ENCODE measurements at regions not wholly inside any gene's neighbourhood (a gene's known extent, or its start where the extent isn't known, plus 50 kb on each side); places are given as distances from the start of the nearest gene placed in this dataset.

DNA sequence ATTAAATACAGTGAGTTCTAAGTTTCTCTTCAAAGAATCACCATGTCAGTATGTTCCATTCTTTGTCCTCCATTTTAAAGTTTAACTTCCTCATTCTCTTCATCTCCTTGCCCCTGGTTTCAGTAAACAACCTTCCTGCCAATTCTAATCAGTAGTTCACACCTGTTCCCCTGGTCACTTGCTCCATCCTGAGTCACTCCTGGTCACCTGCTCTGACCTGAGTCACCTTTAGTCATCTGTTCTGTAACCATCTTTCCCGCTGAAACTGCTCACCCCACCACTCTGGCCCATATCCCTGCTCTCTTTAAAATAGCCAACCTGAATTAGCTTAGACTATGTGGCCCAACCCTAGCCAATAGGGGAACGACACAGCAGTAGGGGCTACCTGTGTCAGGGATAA lies 1447.4 kb upstream of the TMEM132C start:
- DNase-seq = no peak

DNA sequence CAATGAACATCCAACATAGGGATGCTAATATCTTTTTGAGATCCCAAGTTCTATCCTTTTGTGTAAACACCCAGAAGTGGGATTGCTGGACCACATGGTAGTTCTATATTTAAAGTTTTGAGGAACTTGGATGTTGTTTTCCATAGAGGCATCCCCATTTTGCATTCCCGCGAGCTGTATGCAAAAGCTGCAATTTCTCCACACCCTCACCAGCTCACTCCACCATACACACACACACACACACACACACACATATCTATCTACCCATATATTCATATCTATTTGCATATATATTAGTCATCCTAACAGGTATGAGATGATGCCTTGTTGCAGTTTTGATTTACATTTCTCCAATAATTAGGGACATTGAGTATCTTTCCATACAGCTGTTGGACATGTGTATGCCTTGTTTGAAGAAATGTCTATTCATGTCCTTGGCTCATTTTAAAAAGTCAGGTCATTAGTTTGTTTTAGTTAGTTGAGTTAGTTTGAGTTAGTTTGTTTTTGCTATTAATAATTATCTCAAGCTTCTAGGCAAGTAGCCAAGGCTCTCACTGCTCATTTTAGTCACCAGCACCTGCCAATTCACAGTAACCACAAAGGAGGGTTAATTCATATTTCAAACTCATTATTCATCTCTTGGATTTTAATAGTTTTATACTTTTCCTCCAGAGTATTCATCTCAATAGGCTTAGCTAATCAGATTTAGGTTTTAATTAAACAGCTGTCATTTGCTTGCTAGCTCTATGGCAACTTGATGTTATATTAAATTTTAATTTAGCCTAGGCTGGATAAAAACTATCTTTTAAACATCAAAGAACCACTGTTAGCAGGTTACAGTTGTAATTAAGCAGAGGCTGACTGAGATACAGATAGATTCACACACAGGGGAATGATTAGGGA lies 1435.9 kb upstream of the TMEM132C start:
- no peak for DNase-seq

- DNase-seq = no peak
Observed at GRCh38 chr12:126837697-126838096, 1429.3 kb upstream of the TMEM132C start.

GRCh38 chr12:126843915-126844669 lies 1422.9 kb upstream of the TMEM132C start:
- DNase-seq = no peak

- DNase-seq = no peak
Observed at GRCh38 chr12:126847005-126847629, 1419.9 kb upstream of the TMEM132C start.

DNA sequence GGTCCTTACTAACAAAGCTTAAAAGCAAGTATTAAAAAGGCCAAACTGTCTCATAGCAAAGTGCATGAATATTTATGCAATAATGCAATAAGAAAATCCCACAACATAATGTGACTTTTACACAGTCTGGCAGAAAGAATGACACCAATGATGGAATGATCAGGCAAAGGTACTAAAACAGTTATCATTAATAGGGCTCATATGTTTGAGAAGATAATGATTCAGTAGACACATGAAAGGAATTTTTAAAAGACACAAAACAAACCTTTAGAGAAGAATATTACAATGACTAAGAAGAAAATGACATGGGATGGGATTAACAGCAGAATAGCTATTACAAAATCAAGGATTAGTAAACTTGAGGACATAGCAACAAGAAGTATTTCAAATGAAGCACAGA lies 1411.2 kb upstream of the TMEM132C start:
- no peak for DNase-seq

DNA sequence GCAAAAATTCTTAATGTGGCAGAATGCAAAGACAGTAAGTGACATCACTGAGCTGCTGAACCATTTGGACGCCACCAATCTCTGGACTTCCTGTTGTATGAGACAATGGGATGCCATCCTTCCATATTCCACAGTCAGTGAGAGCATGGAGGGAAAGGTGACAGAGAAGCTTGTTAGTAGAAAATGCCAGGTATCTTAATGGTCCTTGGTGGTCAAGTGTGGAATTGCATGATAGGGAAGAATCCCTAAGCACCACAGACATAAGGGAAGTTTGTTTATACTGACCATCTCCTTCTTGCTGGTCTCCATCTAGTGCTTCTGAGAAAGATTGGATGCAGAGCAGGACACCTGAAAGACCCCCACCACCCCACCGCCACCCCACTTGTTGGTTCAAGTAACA lies 1410.0 kb upstream of the TMEM132C start:
- no peak for DNase-seq

DNA sequence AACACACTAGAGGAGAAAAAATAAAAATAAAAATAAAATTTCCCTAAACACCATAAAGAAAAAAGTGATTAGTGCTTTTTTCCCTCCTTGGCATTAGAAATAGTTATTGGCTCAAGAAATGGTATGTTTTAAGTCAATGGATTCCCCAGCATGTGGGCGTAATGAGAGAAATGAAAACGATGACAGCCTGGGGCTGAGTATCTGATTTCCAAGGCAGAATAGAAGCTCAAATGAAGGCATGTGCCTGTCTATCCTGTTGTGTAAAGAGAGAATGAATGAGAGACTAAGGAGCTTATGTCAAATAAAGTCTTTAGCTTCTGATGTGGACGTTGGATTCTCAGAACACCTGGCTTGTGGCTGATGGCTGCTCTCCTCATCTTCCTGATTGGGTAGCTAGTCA lies 1408.4 kb upstream of the TMEM132C start:
- no peak for DNase-seq

- no peak for DNase-seq
Observed at GRCh38 chr12:126860210-126860609, 1406.8 kb upstream of the TMEM132C start.

DNA sequence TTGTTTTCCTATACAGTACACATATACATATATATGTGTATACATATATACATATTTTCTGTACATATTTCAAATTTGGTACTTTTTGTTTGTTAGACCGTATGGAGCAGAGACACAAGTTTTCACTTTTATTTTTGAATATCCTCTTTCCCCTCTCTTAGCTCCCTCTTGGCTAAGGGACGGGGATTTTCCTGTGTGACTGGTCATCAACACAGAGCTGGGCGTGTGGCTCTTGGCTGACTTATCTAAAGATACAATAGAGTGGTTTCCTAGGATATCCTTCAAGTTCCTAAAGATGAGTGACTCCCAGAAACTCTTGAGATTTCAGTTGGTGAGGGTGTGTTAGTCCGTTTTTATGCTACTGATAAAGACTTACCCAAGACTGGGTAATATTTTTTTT lies 1404.5 kb upstream of the TMEM132C start:
- DNase-seq = no peak

DNA sequence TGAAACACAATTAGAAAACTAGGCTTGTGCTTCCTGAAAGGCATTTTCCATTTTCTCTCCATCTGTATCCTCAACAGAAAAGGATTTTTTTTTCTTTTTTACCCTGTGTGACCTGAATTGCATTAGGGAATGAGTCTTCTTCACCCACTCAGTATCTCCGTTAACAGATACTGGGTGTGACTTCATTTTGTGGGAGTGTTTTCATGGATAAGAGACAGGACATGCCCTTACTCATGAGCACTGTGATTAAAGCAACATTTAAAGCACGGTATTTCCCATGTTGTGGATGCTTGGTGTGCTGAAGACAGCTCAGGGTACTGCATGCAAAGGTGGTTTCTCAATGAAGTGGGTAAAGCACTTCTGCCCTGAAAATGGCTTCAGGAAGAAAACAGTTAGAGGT lies 1397.3 kb upstream of the TMEM132C start:
- DNase-seq = no peak

DNA sequence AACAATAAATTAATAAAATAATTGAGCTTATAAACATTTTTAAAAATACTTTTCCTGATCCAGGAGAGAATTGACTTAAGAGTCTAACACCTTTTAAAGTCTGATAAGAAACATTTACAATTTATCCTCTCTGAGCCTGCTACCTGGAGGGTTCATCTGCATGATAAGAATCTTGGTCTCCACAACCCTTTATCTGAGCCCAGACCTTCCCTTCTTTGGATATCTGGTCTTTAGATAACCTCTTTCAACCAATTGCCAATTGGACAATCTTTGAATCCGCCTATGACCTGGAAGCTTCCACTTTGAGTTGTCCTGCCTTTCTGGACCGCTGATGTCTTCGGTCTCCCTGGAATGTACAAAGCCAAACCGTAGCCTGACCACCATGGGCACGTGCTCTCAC lies 1393.3 kb upstream of the TMEM132C start:
- DNase-seq = no peak

- peak; percentile 41 for DNase-seq
Observed at GRCh38 chr12:126874427-126875026, 1392.4 kb upstream of the TMEM132C start.

DNA sequence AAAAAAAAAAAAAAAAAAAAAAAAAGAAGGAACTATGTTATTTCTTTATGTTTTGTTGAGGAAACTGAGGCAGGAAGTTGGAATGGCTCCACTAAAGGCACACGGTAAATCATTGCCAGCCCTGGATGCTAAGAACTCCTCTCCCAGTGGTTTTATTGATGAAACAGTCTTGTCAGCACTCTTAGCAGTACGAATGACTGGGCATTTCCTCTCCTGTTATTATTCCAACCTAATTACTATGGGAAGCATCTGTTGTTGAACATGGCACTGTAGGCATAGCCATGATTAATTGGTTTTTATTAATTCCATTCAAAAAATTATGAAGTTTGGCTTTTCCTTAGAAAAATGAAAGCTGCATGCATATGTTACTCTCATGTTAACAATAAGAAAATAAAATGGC lies 1387.1 kb upstream of the TMEM132C start:
- DNase-seq = no peak

DNA sequence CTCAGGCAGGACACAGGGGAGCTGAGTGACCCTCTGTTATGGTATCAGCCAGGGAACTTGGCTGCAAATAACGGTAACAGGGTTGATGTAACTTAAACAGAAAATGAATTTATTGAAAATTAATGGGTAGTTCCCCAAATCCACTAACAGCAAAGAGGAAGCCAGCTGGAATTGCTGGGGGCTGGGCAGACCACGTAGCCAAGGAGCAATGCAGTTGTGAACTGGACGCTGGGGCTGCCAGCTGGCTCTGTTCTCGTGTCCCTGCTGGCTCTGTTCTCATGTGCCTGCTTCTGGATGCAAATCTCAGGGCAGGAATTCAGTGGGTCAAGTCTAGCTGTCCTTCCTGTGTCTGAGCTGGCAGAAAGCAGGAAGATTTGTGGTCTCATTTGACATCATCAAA lies 1383.3 kb upstream of the TMEM132C start:
- DNase-seq = no peak

- no peak for DNase-seq
Observed at GRCh38 chr12:126889501-126889900, 1377.5 kb upstream of the TMEM132C start.

DNA sequence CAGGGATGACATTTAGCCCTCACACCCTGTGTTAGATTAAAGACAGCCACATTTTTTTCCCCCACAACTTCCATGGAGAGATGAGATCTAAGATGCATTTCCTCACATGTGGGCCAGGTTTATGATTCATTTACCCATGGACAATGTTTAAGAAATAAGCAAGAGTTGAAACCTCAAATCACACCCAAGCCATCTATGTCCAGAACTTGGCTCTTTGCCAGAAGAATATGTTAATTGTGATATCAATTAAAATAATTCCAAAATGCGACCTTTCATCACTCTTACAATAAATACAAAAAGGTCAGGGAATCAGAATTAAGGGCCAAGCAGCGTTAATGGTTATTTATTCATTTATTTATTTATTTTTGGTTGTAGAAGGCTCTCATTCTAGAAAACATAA lies 1376.9 kb upstream of the TMEM132C start:
- DNase-seq = no peak

- no peak for DNase-seq
Observed at GRCh38 chr12:126891789-126892188, 1375.2 kb upstream of the TMEM132C start.

DNA sequence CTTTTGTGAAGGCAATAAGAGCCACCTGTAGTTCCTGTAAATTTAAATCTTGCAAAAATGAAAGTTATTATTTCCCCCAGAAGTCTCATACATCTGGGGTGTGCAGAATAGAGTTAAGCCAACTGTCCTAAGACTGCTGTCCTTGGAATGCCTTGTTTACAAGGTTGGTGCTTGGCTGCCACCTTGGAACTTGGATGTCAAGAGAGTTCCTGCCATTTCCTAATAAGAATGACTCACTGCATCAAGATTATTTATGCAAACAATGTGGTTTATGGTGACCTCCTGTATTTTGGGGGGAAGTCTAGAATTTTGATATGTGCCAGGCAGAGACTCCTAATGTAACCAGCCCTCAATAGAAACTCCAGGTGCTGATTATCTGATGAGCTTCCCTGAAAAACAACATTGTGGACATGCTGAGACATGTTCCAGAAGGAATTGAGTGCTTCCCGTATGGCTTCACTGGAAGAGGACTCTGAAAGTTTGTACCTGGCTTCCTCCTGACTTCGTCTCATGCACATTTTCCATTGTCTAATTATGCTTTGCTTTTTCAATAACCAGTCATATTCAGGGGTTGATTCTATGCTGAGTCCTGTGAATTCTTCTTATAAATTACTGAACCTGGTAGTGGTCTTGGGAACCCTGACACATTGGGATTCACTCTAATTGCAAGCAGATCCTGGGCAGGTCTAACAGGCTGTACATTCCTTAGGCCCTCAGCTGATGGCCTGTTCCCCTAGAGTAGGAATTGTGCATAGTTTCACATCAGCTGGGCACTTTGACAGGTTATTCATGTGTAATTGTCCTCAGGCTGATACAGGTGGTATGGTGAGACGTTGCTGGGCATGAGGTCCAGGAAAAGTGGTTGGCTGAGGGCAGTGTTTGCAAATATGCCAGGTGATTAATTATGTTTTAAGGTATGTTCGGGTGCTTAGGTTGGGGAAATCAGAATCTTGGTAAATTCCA lies 1370.7 kb upstream of the TMEM132C start:
- DNase-seq = no peak

DNA sequence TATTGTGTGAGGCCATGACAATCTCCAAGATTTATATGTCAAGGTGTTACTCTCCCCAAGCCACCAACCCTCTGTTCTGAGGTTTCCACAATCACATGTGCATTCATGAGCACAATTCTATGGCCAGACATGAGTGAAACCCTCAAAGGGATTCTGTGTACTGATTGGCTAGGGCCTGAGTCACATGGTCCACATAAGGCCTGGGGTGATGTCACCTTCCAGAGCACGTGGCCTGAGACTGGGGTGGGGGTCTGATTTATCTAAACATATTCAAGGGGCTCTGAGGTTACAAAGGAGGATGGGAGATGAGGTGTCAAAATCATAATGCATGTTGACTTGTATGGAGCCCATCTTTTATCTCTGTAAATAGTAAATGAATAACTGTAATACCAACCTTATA lies 1369.9 kb upstream of the TMEM132C start:
- no peak for DNase-seq

DNA sequence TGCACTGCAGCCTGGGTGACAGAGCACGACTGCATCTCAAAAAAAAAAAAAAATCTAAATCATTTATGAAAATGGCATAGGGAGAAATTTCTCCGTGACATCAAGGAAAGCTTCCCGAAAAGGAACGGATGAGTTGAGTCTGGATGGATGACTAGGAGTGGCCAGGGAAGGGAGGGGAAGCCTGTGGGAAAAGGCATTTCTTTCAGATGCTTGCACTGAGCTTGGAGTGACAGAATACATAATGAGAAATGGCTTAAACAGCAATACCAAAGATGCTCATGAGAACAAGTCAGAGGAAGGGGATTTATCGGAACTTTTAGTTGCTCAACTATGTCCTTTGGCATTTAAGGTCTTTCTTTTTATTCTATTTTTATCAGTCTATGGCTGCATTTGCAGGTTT lies 1369.2 kb upstream of the TMEM132C start:
- no peak for DNase-seq

DNA sequence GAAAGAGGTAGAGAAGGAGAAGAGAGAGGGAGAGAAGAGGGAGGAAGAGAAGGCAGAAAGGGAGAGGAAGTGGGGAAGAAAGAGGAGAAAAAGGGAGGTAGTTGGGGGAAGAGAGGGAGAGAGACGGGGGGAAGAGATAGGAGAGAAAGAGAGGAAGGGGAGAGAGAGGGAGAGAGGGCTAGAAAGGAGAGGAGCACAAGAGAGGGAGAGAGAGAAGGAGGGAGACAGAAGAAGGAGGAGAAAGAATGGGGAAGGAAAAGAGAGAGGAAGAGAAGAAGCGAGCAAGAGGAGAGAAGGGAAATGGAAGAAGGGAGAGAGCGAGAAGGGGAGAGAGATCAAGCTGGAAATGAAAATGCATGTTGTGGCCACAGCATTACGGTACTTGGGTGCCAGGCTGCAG lies 1368.4 kb upstream of the TMEM132C start:
- no peak for DNase-seq
